Activated CD8-positive, alpha-beta T cell treated with anti-CD3 and anti-CD28 coated beads, Interleukin-2, amount 10 ng/mL, durations not matched to agents 7 days and 5 days (primary cell): ENCODE measurements at regions not wholly inside any gene's neighbourhood (a gene's known extent, or its start where the extent isn't known, plus 50 kb on each side); places are given as distances from the start of the nearest gene placed in this dataset.
A peak's percentile ranks its signal among the peaks of the same experiment; 100 is the strongest.
"Not testable (repeated sequence)": the region's sequence is repeated elsewhere in the genome, so short reads cannot be mapped to it uniquely, and the experiment has no call there.

Source experiments
- ATAC-seq: fragments of 150-1000 bp; cut with Tn5 transposase; one replicate; pipeline ENCODE4 v1.10.0; 2021; ENCODE audit warnings: moderate library complexity
- CTCF ChIA-PET: fragments of 350-600 bp; sonication (Branson Sonifier 250); formaldehyde crosslinking; loops from one replicate; lab custom pipeline; 2021; ENCODE audit warnings: antibody characterized with exemption; lab: Charles Lee
- POLR2A ChIA-PET: fragments of 350-600 bp; sonication (Branson Sonifier 250); formaldehyde crosslinking; loops from one replicate; lab custom pipeline; 2021; ENCODE audit warnings: antibody characterized with exemption; lab: Charles Lee
- DNase-seq: peaks from one replicate; pipeline ENCODE4 v3.0.0-alpha.2; 2020
- H3K27ac Mint-ChIP-seq: one replicate; pipeline ENCODE4 v1.8.0; 2021; ENCODE audit warnings: mild to moderate bottlenecking, mixed read lengths
- H3K27me3 Mint-ChIP-seq: one replicate; pipeline ENCODE4 v1.8.0; 2021; ENCODE audit warnings: low read depth, mixed read lengths
- H3K36me3 Mint-ChIP-seq: one replicate; pipeline ENCODE4 v1.8.0; 2021; ENCODE audit warnings: low read depth, mixed read lengths
- H3K4me1 Mint-ChIP-seq: one replicate; pipeline ENCODE4 v1.8.0; 2021; ENCODE audit warnings: low read depth, mixed read lengths
- H3K4me3 Mint-ChIP-seq: one replicate; pipeline ENCODE4 v1.8.0; 2021; ENCODE audit warnings: mild to moderate bottlenecking, mixed read lengths
- H3K9me3 Mint-ChIP-seq: one replicate; pipeline ENCODE4 v1.8.0; 2022; ENCODE audit warnings: mixed read lengths; ENCODE audit not compliant: insufficient read depth

- DNase-seq (no peak), ATAC-seq (no peak)
- POLR2A ChIA-PET: no interaction called here
- Mint-ChIP-seq H3K4me3 (no peak overlapping the region), H3K36me3 (no peaks in the 10 kb centered on the region), H3K27me3 (no peaks in the 10 kb centered on the region), H3K9me3 (no peaks in the 10 kb centered on the region), H3K27ac (no peak overlapping the region), H3K4me1 (no peaks in the 10 kb centered on the region)
- CTCF ChIA-PET: no interaction called here
Observed at GRCh38 chr10:90047243-90047729, 345.9 kb downstream of the KIF20B start.

- H3K36me3 Mint-ChIP-seq: no peaks in the 10 kb centered on the region
- ChIA-PET CTCF (no interaction called here), POLR2A (no interaction called here)
- no peaks in the 10 kb centered on the region for H3K9me3 Mint-ChIP-seq
- no peak overlapping the region for H3K4me3 Mint-ChIP-seq
- no peaks in the 10 kb centered on the region for H3K27me3 Mint-ChIP-seq
- ATAC-seq: no peak
- H3K4me1 Mint-ChIP-seq: no peaks in the 10 kb centered on the region
- no peak for DNase-seq
- no peak overlapping the region for H3K27ac Mint-ChIP-seq
Observed at GRCh38 chr10:90051053-90051452, 349.7 kb downstream of the KIF20B start.

GRCh38 chr10:90051474-90051873, 350.1 kb downstream of the KIF20B start:
- Mint-ChIP-seq H3K27ac (peak overlapping the region; percentile 7), H3K9me3 (no peaks in the 10 kb centered on the region), H3K36me3 (no peaks in the 10 kb centered on the region), H3K4me1 (no peaks in the 10 kb centered on the region), H3K27me3 (no peaks in the 10 kb centered on the region), H3K4me3 (no peak overlapping the region)
- ChIA-PET POLR2A (interaction anchor here (0.6 kb wide), 1 partner anchor 1187 kb away, joined by 5 read pairs; no protein-coding TSS in a partner anchor), CTCF (no interaction called here)
- ATAC-seq (no peak), DNase-seq (no peak)

- Mint-ChIP-seq H3K9me3 (no peaks in the 10 kb centered on the region), H3K27me3 (peaks cover 2% of the 10 kb centered on the region), H3K36me3 (no peaks in the 10 kb centered on the region), H3K4me3 (no peak overlapping the region), H3K4me1 (no peaks in the 10 kb centered on the region), H3K27ac (no peak overlapping the region)
- CTCF ChIA-PET: no interaction called here
- DNase-seq (no peak), ATAC-seq (no peak)
- POLR2A ChIA-PET: no interaction called here
Observed at GRCh38 chr10:90062786-90063185, 361.4 kb downstream of the KIF20B start.

- no peak overlapping the region for H3K27ac Mint-ChIP-seq
- no peaks in the 10 kb centered on the region for H3K36me3 Mint-ChIP-seq
- ChIA-PET POLR2A (no interaction called here), CTCF (no interaction called here)
- no peak for DNase-seq
- H3K4me1 Mint-ChIP-seq: no peaks in the 10 kb centered on the region
- peaks cover 2% of the 10 kb centered on the region for H3K27me3 Mint-ChIP-seq
- no peaks in the 10 kb centered on the region for H3K9me3 Mint-ChIP-seq
- no peak overlapping the region for H3K4me3 Mint-ChIP-seq
- ATAC-seq: no peak
Observed at GRCh38 chr10:90064295-90064694, 362.9 kb downstream of the KIF20B start.

- ChIA-PET POLR2A (no interaction called here), CTCF (interaction anchor here (1.0 kb wide), 1 partner anchor 12 kb away, joined by 3 read pairs; no protein-coding TSS in a partner anchor)
- Mint-ChIP-seq H3K36me3 (no peaks in the 10 kb centered on the region), H3K4me1 (no peaks in the 10 kb centered on the region), H3K9me3 (no peaks in the 10 kb centered on the region), H3K27ac (no peak overlapping the region), H3K4me3 (no peak overlapping the region), H3K27me3 (peaks cover 3% of the 10 kb centered on the region)
- ATAC-seq: no peak
- DNase-seq: no peak
Observed at GRCh38 chr10:90066435-90066834, 365.0 kb downstream of the KIF20B start.

- Mint-ChIP-seq H3K27me3 (peaks cover 4% of the 10 kb centered on the region), H3K9me3 (peaks cover 6% of the 10 kb centered on the region), H3K4me1 (peaks cover 4% of the 10 kb centered on the region), H3K27ac (no peak overlapping the region), H3K36me3 (no peaks in the 10 kb centered on the region), H3K4me3 (no peak overlapping the region)
- POLR2A ChIA-PET: no interaction called here
- DNase-seq: no peak
- ATAC-seq: no peak
- CTCF ChIA-PET: no interaction called here
Observed at GRCh38 chr10:90075995-90076394, 374.6 kb downstream of the KIF20B start.

- no peak for ATAC-seq
- H3K4me1 Mint-ChIP-seq: no peaks in the 10 kb centered on the region
- H3K27me3 Mint-ChIP-seq: peaks cover 4% of the 10 kb centered on the region
- ChIA-PET CTCF (interaction anchor here (1.7 kb wide), 1 partner anchor 13 kb away, joined by 3 read pairs; no protein-coding TSS in a partner anchor), POLR2A (no interaction called here)
- no peaks in the 10 kb centered on the region for H3K36me3 Mint-ChIP-seq
- H3K27ac Mint-ChIP-seq: no peak overlapping the region
- no peaks in the 10 kb centered on the region for H3K9me3 Mint-ChIP-seq
- DNase-seq: no peak
- no peak overlapping the region for H3K4me3 Mint-ChIP-seq
Observed at GRCh38 chr10:90079819-90080218, 378.4 kb downstream of the KIF20B start.

- H3K27me3 Mint-ChIP-seq, H3K4me1 Mint-ChIP-seq, DNase-seq, POLR2A ChIA-PET, H3K4me3 Mint-ChIP-seq, CTCF ChIA-PET, H3K9me3 Mint-ChIP-seq, ATAC-seq, H3K36me3 Mint-ChIP-seq, H3K27ac Mint-ChIP-seq: not testable (repeated sequence)
Observed at GRCh38 chr10:90086606-90087190, 385.3 kb downstream of the KIF20B start.

- ChIA-PET POLR2A (no interaction called here), CTCF (no interaction called here)
- ATAC-seq (peak; percentile 47), DNase-seq (peak; percentile 21)
- no peaks in the 10 kb centered on the region for H3K9me3 Mint-ChIP-seq
- H3K4me3 Mint-ChIP-seq: no peak overlapping the region
- H3K4me1 Mint-ChIP-seq: peaks cover 8% of the 10 kb centered on the region
- H3K36me3 Mint-ChIP-seq: no peaks in the 10 kb centered on the region
- no peak overlapping the region for H3K27ac Mint-ChIP-seq
- peaks cover 2% of the 10 kb centered on the region for H3K27me3 Mint-ChIP-seq
Observed at GRCh38 chr10:90087197-90088023, 386.0 kb downstream of the KIF20B start.

GRCh38 chr10:90088024-90088317, 386.6 kb downstream of the KIF20B start:
- Mint-ChIP-seq H3K27me3 (peaks cover 2% of the 10 kb centered on the region), H3K27ac (no peak overlapping the region), H3K36me3 (no peaks in the 10 kb centered on the region), H3K4me1 (peaks cover 8% of the 10 kb centered on the region), H3K4me3 (no peak overlapping the region), H3K9me3 (no peaks in the 10 kb centered on the region)
- DNase-seq (no peak), ATAC-seq (no peak)
- ChIA-PET POLR2A (no interaction called here), CTCF (no interaction called here)

- Mint-ChIP-seq H3K4me3 (no peak overlapping the region), H3K27ac (no peak overlapping the region), H3K36me3 (no peaks in the 10 kb centered on the region), H3K9me3 (no peaks in the 10 kb centered on the region), H3K4me1 (peaks cover 8% of the 10 kb centered on the region), H3K27me3 (peaks cover 2% of the 10 kb centered on the region)
- ChIA-PET POLR2A (no interaction called here), CTCF (no interaction called here)
- DNase-seq (no peak), ATAC-seq (no peak)
Observed at GRCh38 chr10:90089719-90090118, 388.3 kb downstream of the KIF20B start.
